HAP-1 (cell line): ENCODE measurements at regions not wholly inside any gene's neighbourhood (a gene's known extent, or its start where the extent isn't known, plus 50 kb on each side); places are given as distances from the start of the nearest gene placed in this dataset.
"Not testable (repeated sequence)": the region's sequence is repeated elsewhere in the genome, so short reads cannot be mapped to it uniquely, and the experiment has no call there.

Experiments used
- DNase-seq, 2 experiments: peaks; one replicate each; pipeline ENCODE4 v3.0.0-alpha.2; 2016 to 2020; ENCODE audit warnings: low spot score in 2 of 2
- H3K27me3 ChIP-seq: fragments of 250-450 bp; sonication (Bioruptor Pico); 2 replicates; pipeline ENCODE4 v1.5.1; 2020; ENCODE audit warnings: low read depth, mild to moderate bottlenecking, moderate library complexity
- H3K36me3 ChIP-seq: fragments of 250-450 bp; sonication (Bioruptor Pico); replicated peaks from 2 replicates; pipeline ENCODE4 v1.5.1; 2020; ENCODE audit warnings: mild to moderate bottlenecking
- H3K4me1 ChIP-seq: fragments of 250-450 bp; sonication (Bioruptor Pico); 2 replicates; pipeline ENCODE4 v1.5.1; 2020; ENCODE audit warnings: mild to moderate bottlenecking
- H3K4me3 ChIP-seq: fragments of 250-450 bp; sonication (Bioruptor Pico); 2 replicates; pipeline ENCODE4 v1.5.1; 2020; ENCODE audit warnings: mild to moderate bottlenecking, moderate library complexity
- H3K9me3 ChIP-seq: fragments of 250-450 bp; sonication (Bioruptor Pico); 2 replicates; pipeline ENCODE4 v1.5.1; 2020; ENCODE audit warnings: mild to moderate bottlenecking, moderate library complexity
- in situ Hi-C: fragments of 300-500 bp; cut with MboI; formaldehyde crosslinking; loops from 3 replicates; pipeline ENCODE4 v1.14.3; 2020; ENCODE audit warnings: low sequenced_read_pairs, inconsistent platforms, mixed read lengths

GRCh38 chr12:67891596-67891995 is 97.7 kb upstream of the IFNG-AS1 start:
- H3K4me3 ChIP-seq: no peak overlapping the region
- H3K36me3 ChIP-seq: no peaks in the 10 kb centered on the region
- in situ Hi-C loops: no loop called here
- no peaks in the 10 kb centered on the region; the same call in 1 of the 2 replicates for H3K27me3 ChIP-seq
- no peak for DNase-seq
- H3K9me3 ChIP-seq: no peaks in the 10 kb centered on the region
- H3K4me1 ChIP-seq: no peaks in the 10 kb centered on the region

GRCh38 chr12:67892259-67893021 is 96.8 kb upstream of the IFNG-AS1 start:
- Histone ChIP-seq H3K27me3 (no peaks in the 10 kb centered on the region; the same call in 1 of the 2 replicates), H3K9me3 (no peaks in the 10 kb centered on the region), H3K4me3 (no peak overlapping the region), H3K4me1 (no peaks in the 10 kb centered on the region), H3K36me3 (no peaks in the 10 kb centered on the region)
- no peak for DNase-seq
- in situ Hi-C loops: no loop called here

- Histone ChIP-seq H3K9me3 (no peaks in the 10 kb centered on the region), H3K36me3 (no peaks in the 10 kb centered on the region), H3K27me3 (no peaks in the 10 kb centered on the region; the same call in 1 of the 2 replicates), H3K4me3 (no peak overlapping the region), H3K4me1 (no peaks in the 10 kb centered on the region)
- in situ Hi-C loops: no loop called here
- no peak for DNase-seq
These were observed 96.1 kb upstream of the IFNG-AS1 start for GRCh38 chr12:67893022-67893580.

GRCh38 chr12:67900418-67900817 is 88.8 kb upstream of the IFNG-AS1 start:
- H3K9me3 ChIP-seq, H3K36me3 ChIP-seq, DNase-seq, H3K27me3 ChIP-seq, H3K4me3 ChIP-seq, in situ Hi-C loops, H3K4me1 ChIP-seq: not testable (repeated sequence)

GRCh38 chr12:67909091-67909531 is 80.1 kb upstream of the IFNG-AS1 start:
- DNase-seq: no peak
- no peaks in the 10 kb centered on the region for H3K36me3 ChIP-seq
- in situ Hi-C loops: no loop called here
- no peaks in the 10 kb centered on the region for H3K27me3 ChIP-seq
- H3K4me1 ChIP-seq: no peaks in the 10 kb centered on the region
- no peaks in the 10 kb centered on the region for H3K9me3 ChIP-seq
- H3K4me3 ChIP-seq: no peak overlapping the region

- Histone ChIP-seq H3K9me3 (no peaks in the 10 kb centered on the region), H3K4me3 (no peak overlapping the region), H3K36me3 (no peaks in the 10 kb centered on the region), H3K4me1 (no peaks in the 10 kb centered on the region), H3K27me3 (no peaks in the 10 kb centered on the region)
- no peak for DNase-seq
- in situ Hi-C loops: no loop called here
These were observed 79.6 kb upstream of the IFNG-AS1 start for GRCh38 chr12:67909681-67910080.

GRCh38 chr12:67910360-67911274 is 78.6 kb upstream of the IFNG-AS1 start:
- in situ Hi-C loops: no loop called here
- H3K9me3 ChIP-seq: no peaks in the 10 kb centered on the region
- no peaks in the 10 kb centered on the region for H3K4me1 ChIP-seq
- no peak for DNase-seq
- no peaks in the 10 kb centered on the region for H3K36me3 ChIP-seq
- H3K4me3 ChIP-seq: no peak overlapping the region
- no peaks in the 10 kb centered on the region for H3K27me3 ChIP-seq

- Histone ChIP-seq H3K36me3 (no peaks in the 10 kb centered on the region), H3K27me3 (no peaks in the 10 kb centered on the region), H3K4me1 (no peaks in the 10 kb centered on the region), H3K4me3 (no peak overlapping the region), H3K9me3 (no peaks in the 10 kb centered on the region)
- no peak for DNase-seq
- in situ Hi-C loops: no loop called here
These were observed 78.0 kb upstream of the IFNG-AS1 start for GRCh38 chr12:67911275-67911600.

GRCh38 chr12:67911789-67912188 is 77.5 kb upstream of the IFNG-AS1 start:
- H3K9me3 ChIP-seq: no peaks in the 10 kb centered on the region
- no peaks in the 10 kb centered on the region for H3K36me3 ChIP-seq
- no peaks in the 10 kb centered on the region for H3K4me1 ChIP-seq
- no peaks in the 10 kb centered on the region for H3K27me3 ChIP-seq
- in situ Hi-C loops: no loop called here
- no peak for DNase-seq
- H3K4me3 ChIP-seq: no peak overlapping the region

GRCh38 chr12:67915335-67915851 is 73.9 kb upstream of the IFNG-AS1 start:
- H3K36me3 ChIP-seq: no peaks in the 10 kb centered on the region
- no peaks in the 10 kb centered on the region for H3K27me3 ChIP-seq
- H3K4me3 ChIP-seq: no peak overlapping the region
- H3K4me1 ChIP-seq: no peaks in the 10 kb centered on the region
- no peak for DNase-seq
- in situ Hi-C loops: no loop called here
- H3K9me3 ChIP-seq: no peaks in the 10 kb centered on the region

- Histone ChIP-seq H3K4me3 (no peak overlapping the region), H3K4me1 (no peaks in the 10 kb centered on the region), H3K9me3 (no peaks in the 10 kb centered on the region), H3K27me3 (no peaks in the 10 kb centered on the region), H3K36me3 (no peaks in the 10 kb centered on the region)
- no peak for DNase-seq
- in situ Hi-C loops: no loop called here
These were observed 72.8 kb upstream of the IFNG-AS1 start for GRCh38 chr12:67916266-67916970.

GRCh38 chr12:67917811-67918210 is 71.4 kb upstream of the IFNG-AS1 start:
- Histone ChIP-seq H3K36me3 (no peaks in the 10 kb centered on the region), H3K4me3 (no peak overlapping the region), H3K4me1 (no peaks in the 10 kb centered on the region), H3K9me3 (no peaks in the 10 kb centered on the region), H3K27me3 (no peaks in the 10 kb centered on the region)
- DNase-seq: no peak
- in situ Hi-C loops: no loop called here

GRCh38 chr12:67918441-67918840 is 70.8 kb upstream of the IFNG-AS1 start:
- in situ Hi-C loops: no loop called here
- H3K4me3 ChIP-seq: no peak overlapping the region
- no peaks in the 10 kb centered on the region for H3K36me3 ChIP-seq
- no peaks in the 10 kb centered on the region for H3K4me1 ChIP-seq
- no peaks in the 10 kb centered on the region for H3K9me3 ChIP-seq
- no peaks in the 10 kb centered on the region for H3K27me3 ChIP-seq
- DNase-seq: no peak
